Immature natural killer cell (primary cell): ENCODE measurements at regions not wholly inside any gene's neighbourhood (a gene's known extent, or its start where the extent isn't known, plus 50 kb on each side); places are given as distances from the start of the nearest gene placed in this dataset.
"Not testable (repeated sequence)": the region's sequence is repeated elsewhere in the genome, so short reads cannot be mapped to it uniquely, and the experiment has no call there.

Experiments
- DNase-seq, 3 donors: peaks; one replicate each; pipeline ENCODE4 v3.0.0; 2022; ENCODE audit warnings: mixed read lengths in 1 of 3
- H3K27ac Mint-ChIP-seq, 6 donors: one replicate each; pipeline ENCODE4 v1.8.0; 2020; ENCODE audit warnings: mixed read lengths in 6 of 6, mild to moderate bottlenecking in 5 of 6, inconsistent platforms in 4 of 6, moderate library complexity in 3 of 6
- H3K27me3 Mint-ChIP-seq, 3 donors: one replicate each; pipeline ENCODE4 v1.8.0; 2020 to 2021; ENCODE audit warnings: low read depth in 3 of 3, mild to moderate bottlenecking in 3 of 3, mixed read lengths in 3 of 3, moderate library complexity in 3 of 3, inconsistent platforms in 1 of 3
- H3K36me3 Mint-ChIP-seq, 3 donors: one replicate each; pipeline ENCODE4 v1.8.0; 2020; ENCODE audit warnings: mixed read lengths in 3 of 3, inconsistent platforms in 2 of 3, mild to moderate bottlenecking in 2 of 3
- H3K4me1 Mint-ChIP-seq, 2 donors: one replicate each; pipeline ENCODE4 v1.8.0; 2020; ENCODE audit warnings: inconsistent platforms in 2 of 2, mild to moderate bottlenecking in 2 of 2, mixed read lengths in 2 of 2, moderate library complexity in 1 of 2
- H3K4me3 Mint-ChIP-seq, 5 donors: one replicate each; pipeline ENCODE4 v1.8.0; 2020; ENCODE audit warnings: mild to moderate bottlenecking in 5 of 5, mixed read lengths in 5 of 5, inconsistent platforms in 3 of 5, moderate library complexity in 3 of 5
- H3K9me3 Mint-ChIP-seq, 6 donors: one replicate each; pipeline ENCODE4 v1.8.0; 2020; ENCODE audit warnings: mild to moderate bottlenecking in 6 of 6, mixed read lengths in 6 of 6, inconsistent platforms in 4 of 6, moderate library complexity in 3 of 6

DNA sequence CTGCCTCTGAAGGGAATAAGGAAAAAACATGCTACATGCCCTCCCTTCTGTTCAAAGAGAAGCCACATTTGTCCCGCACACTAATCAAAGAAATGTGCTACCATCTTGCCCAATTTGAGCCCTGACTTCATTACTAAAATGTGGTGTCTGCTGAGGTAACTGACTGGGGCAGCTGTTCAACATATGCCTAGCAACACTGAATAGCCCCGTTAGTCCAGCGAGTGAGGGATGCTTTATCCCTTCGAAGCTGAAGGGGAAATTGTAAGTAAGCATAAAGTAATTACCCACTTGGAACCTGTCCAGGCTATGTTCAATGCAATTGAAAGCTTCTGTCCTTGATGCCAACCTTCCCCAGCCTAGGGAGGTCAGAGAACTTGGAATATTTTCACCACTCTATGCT lies 310.6 kb downstream of the SEC16B start:
- peaks cover 0 to 3% (median 0%) of the 10 kb centered on the region in 3 donors for H3K36me3 Mint-ChIP-seq
- H3K27me3 Mint-ChIP-seq: peaks cover 0 to 2% (median 0%) of the 10 kb centered on the region in 3 donors
- no peak overlapping the region for H3K4me3 Mint-ChIP-seq
- no peak for DNase-seq
- peaks cover 5 to 33% (median 15%) of the 10 kb centered on the region in 6 donors for H3K9me3 Mint-ChIP-seq
- no peaks in the 10 kb centered on the region for H3K4me1 Mint-ChIP-seq
- H3K27ac Mint-ChIP-seq: no peak overlapping the region

DNA sequence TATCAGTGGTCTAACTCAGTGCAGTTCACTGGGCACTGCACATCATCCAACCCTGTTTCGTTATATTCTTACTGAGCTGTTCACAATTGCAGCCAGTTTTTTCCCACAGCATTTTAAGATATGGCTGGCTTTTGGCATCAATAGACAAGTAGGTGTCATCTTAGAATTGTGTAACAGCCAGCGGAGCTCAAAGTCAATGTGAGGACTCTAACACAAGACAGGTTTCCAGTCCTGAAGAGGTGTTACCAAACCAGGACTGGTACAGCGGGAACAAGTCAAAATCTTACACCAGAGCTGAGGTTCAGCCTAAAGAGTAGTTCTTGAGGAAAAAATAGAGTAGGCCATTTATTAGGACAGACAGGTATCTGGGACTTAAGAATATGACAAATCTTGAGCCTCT lies 313.3 kb downstream of the SEC16B start:
- H3K4me1 Mint-ChIP-seq: no peaks in the 10 kb centered on the region
- no peak overlapping the region for H3K27ac Mint-ChIP-seq
- H3K36me3 Mint-ChIP-seq: peaks cover 0 to 3% (median 0%) of the 10 kb centered on the region in 3 donors
- H3K4me3 Mint-ChIP-seq: no peak overlapping the region
- peaks cover 10 to 44% (median 19%) of the 10 kb centered on the region in 6 donors for H3K9me3 Mint-ChIP-seq
- DNase-seq: no peak
- H3K27me3 Mint-ChIP-seq: peaks cover 0 to 2% (median 0%) of the 10 kb centered on the region in 3 donors

DNA sequence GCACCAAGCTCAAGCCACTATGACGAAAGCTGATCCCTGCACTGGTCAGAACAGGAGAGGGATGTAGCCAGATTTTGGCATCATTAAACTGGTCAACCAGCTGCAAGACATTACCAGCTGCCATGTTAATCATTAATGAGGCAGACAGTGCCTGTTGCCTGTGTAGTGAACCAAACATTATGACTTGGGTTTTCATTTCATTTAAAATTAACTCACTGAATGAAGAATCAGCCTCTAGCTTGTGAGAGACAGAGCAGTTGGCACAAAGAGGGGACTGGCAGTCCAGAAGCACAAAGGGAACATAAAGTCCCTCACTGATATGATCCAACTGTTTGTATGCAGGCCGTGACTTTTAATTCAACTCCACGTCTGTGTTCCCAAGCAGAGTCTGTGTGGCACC lies 318.9 kb downstream of the SEC16B start:
- Mint-ChIP-seq H3K9me3 (peaks cover 7 to 51% (median 12%) of the 10 kb centered on the region in 6 donors), H3K4me1 (no peaks in the 10 kb centered on the region), H3K27ac (no peak overlapping the region), H3K4me3 (no peak overlapping the region), H3K27me3 (peaks cover 0 to 2% (median 0%) of the 10 kb centered on the region in 3 donors), H3K36me3 (peaks cover 0 to 3% (median 0%) of the 10 kb centered on the region in 3 donors)
- DNase-seq: no peak

DNA sequence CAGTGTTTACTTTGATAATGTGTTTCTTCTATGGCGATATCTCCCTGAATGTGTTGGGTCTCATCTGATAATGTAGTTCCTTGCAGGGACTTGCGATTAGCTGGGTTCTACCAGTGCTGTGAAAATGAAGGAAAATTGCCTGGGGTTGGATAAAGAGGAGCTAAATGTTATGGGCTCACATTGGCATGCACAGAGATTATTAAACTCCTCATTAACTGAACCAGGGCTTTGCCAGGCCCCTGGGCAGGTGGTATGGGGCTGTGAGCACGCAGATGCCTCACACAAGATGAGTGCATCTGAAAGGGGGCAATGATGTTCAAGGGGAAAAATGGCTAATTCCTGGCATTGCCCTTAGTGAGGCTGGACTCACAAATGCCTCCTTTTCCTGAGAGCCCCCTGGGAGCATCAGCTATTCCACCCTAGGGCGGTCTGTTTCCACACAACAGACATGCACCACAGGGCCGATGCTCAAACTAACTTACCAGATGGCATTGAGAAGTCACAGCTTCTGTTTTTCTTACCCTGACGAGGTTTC lies 321.1 kb downstream of the SEC16B start:
- Mint-ChIP-seq H3K27ac (no peak overlapping the region), H3K4me1 (no peaks in the 10 kb centered on the region), H3K4me3 (no peak overlapping the region), H3K9me3 (peaks cover 0 to 41% (median 15%) of the 10 kb centered on the region in 6 donors), H3K27me3 (no peaks in the 10 kb centered on the region), H3K36me3 (no peaks in the 10 kb centered on the region)
- DNase-seq: no peak

DNA sequence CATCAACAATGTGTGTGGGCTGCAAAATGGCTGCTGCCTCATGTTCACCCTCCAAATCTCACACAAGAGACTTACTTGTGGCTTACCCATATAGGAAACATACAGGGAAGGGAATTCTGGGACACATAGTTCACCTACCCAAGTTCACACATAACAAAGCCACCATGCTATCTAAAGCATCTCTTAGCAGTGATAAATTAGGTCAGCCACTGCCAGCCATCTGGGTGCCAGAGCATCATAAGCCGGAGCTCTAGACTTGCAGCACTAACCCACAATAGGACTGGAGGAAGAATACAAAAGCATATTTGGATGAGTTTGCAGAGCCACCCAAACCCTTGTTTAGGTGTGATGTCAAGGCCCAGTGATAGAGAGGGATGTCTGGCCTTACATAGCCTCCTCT lies 321.7 kb downstream of the SEC16B start:
- H3K36me3 Mint-ChIP-seq: no peaks in the 10 kb centered on the region
- no peak overlapping the region for H3K27ac Mint-ChIP-seq
- peaks cover 0 to 42% (median 12%) of the 10 kb centered on the region in 6 donors for H3K9me3 Mint-ChIP-seq
- no peaks in the 10 kb centered on the region for H3K27me3 Mint-ChIP-seq
- no peaks in the 10 kb centered on the region for H3K4me1 Mint-ChIP-seq
- no peak overlapping the region for H3K4me3 Mint-ChIP-seq
- DNase-seq: no peak

DNA sequence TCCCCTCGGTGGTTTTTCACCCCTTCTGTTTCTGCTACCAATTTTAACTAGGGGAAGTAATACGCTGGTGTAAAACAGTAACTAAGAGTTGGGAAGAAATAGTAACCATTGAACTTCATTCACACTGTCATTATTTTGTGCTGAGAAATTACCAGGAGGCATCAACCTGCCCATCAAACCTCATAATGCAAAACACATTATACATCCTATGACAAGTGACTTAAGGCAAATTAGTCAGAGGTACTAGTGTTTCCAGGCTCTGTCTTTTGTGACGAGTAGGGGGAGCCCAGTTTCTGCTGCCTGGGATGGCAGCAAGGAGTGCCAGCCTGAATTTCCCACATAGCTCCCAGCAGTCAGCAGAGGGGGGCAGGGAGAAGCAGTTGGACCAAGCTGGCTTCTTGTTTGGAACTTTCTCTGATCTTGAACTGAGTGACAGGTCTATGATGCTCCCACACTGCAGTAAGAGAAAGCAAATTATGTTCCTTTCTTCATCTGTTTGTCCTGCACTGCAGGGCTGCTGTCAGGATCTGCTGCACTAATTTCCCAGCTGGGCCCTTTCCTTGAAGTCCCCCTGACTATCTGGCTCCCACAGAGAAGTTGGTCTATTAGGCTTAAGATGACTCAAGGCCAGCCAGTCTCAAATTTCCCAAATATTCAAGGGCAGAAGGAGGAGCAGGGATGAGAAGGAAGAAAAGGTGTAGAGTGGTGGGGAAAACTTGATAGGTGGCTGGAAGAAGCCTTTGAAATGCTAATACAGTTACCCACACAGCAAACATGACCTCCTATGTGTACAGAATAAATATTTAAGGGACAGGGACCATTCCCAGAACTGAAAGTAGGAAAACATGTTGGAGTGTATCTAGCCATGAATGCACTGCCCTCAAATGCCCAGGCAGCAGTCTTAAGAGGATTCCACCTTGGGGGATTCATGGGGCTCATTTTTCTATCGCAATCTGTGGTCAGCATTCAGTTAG lies 322.8 kb downstream of the SEC16B start:
- no peaks in the 10 kb centered on the region for H3K27me3 Mint-ChIP-seq
- no peaks in the 10 kb centered on the region for H3K4me1 Mint-ChIP-seq
- H3K4me3 Mint-ChIP-seq: no peak overlapping the region
- no peak for DNase-seq
- H3K9me3 Mint-ChIP-seq: peaks cover 0 to 39% (median 10%) of the 10 kb centered on the region in 6 donors
- H3K36me3 Mint-ChIP-seq: no peaks in the 10 kb centered on the region
- H3K27ac Mint-ChIP-seq: no peak overlapping the region

DNA sequence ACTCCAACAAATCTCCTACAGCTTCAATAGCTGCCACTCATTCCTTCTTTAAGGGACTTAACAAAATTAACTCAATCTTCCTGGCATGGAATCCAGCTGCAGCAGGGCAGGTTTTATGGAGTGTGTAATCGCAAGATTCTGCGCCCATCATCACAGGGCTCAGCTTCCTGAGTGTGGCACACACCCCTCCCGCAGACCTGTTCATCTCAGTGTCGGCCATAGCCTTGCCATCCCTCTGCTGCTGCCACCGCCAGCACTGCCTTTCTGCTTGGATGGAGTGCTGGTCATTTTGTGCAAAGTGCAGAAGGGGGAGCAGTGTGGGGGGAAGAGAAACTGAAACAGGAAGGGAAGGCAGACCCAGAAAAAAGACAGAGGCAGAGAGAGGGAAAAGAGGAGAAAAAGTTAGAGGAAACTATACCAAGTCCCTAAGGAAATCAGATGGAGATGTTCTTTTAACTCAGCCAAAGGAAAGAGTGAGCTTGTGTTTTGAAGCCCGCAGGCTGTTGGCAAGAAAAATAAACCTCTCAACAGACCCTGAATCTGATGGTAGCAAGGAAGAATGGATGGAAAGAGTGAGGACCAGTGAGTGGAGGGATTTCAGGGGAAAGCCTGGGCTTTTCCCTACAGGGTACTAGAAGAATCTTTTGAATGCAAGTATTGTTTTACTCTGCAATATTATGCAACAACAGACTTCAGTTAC lies 324.2 kb downstream of the SEC16B start:
- Mint-ChIP-seq H3K4me3 (no peak overlapping the region), H3K4me1 (no peaks in the 10 kb centered on the region), H3K36me3 (no peaks in the 10 kb centered on the region), H3K27ac (no peak overlapping the region), H3K27me3 (no peaks in the 10 kb centered on the region), H3K9me3 (peaks cover 0 to 49% (median 9%) of the 10 kb centered on the region in 6 donors)
- DNase-seq: no peak

DNA sequence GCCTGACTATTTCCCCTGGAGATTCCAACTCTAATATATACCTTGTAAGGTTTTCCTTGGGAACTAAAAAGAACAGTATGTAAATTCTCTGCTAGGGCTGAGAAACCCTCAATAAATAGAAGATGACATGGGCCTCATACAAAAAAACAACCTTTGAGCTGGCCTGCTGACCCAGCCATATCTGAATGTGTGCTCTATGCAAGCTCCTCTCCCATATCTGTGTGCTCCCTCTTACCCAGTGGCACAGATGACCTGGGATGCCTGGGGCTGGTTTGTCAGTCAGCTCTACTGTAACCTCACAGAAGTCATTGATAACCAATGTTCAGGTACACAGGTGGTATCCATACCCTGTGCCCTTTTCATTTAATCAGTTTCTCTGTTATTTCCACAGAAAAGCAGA lies 329.2 kb downstream of the SEC16B start:
- Mint-ChIP-seq H3K4me3 (no peak overlapping the region), H3K9me3 (peaks cover 0 to 29% (median 4%) of the 10 kb centered on the region in 6 donors), H3K27me3 (no peaks in the 10 kb centered on the region), H3K4me1 (no peaks in the 10 kb centered on the region), H3K36me3 (no peaks in the 10 kb centered on the region), H3K27ac (no peak overlapping the region)
- no peak for DNase-seq

DNA sequence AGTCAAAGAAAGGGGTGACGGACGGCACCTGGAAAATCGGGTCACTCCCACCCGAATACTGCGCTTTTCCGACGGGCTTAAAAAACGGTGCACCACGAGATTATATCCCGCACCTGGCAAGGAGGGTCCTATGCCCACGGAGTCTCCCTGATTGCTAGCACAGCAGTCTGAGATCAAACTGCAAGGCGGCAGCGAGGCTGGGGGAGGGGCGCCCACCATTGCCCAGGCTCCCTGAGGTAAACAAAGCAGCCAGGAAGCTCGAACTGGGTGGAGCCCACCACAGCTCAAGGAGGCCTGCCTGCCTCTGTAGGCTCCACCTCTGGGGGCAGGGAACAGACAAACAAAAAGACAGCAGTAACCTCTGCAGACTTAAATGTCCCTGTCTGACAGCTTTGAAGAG lies 335.7 kb downstream of the SEC16B start:
- not testable (repeated sequence) for H3K4me3 Mint-ChIP-seq, H3K27me3 Mint-ChIP-seq, H3K4me1 Mint-ChIP-seq, DNase-seq, H3K27ac Mint-ChIP-seq, H3K36me3 Mint-ChIP-seq
- H3K9me3 Mint-ChIP-seq: peaks cover 0 to 19% (median 11%) of the 10 kb centered on the region in 6 donors

DNA sequence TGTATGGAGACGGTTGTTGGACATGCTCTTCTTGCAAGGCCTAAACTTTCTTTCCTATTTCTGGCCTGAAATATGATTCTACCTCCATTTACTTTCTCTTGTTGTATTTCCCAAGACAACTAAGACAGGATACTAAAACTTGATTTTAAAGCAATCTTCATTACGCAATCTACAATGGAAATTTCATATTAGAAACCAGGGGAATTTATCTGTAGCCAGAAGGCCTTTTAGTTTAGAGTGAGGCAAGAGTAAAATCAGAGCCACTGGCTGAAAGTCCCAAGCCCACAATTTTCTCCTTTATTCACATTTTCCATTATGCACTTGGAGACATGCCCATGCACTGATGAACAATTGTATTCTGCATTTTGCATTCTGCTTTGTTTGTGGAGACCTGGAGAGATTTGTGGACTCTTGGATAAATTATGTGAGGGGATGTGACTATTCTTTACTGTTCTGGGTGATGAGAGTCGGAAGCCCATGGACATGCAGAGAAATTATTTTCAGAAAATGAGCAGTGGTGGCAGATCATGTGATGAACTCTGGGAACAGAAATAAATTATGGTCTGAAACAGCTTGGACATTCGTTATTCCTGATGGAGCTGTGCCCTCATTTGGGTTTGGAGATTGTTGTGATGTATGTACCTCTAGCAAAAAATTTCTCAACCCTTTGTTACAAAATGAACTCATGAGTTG lies 336.8 kb downstream of the SEC16B start:
- no peak for DNase-seq
- no peaks in the 10 kb centered on the region for H3K36me3 Mint-ChIP-seq
- H3K4me1 Mint-ChIP-seq: no peaks in the 10 kb centered on the region
- no peak overlapping the region for H3K4me3 Mint-ChIP-seq
- peaks cover 0 to 23% (median 11%) of the 10 kb centered on the region in 6 donors for H3K9me3 Mint-ChIP-seq
- H3K27ac Mint-ChIP-seq: no peak overlapping the region
- no peaks in the 10 kb centered on the region for H3K27me3 Mint-ChIP-seq

DNA sequence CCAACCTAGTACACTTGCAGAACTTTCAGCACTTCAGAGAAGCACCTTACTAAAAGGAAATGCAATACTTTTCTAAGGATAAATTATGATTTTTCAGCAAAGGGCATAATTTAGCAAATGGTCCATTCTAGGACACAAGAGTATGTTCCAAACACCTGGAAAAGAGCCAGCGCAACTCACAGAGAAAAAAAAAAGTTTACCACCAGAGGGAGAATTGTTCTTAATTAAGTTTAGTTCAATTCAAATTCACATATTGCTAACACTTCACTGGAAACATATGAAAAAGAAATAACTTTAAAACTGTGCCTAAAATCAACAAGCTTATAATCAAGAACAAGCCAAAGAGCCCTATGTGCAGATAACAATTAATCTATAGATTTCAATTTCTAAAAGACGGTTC lies 338.1 kb downstream of the SEC16B start:
- DNase-seq: no peak
- Mint-ChIP-seq H3K4me1 (no peaks in the 10 kb centered on the region), H3K27ac (no peak overlapping the region), H3K4me3 (no peak overlapping the region), H3K27me3 (no peaks in the 10 kb centered on the region), H3K9me3 (peaks cover 0 to 23% (median 11%) of the 10 kb centered on the region in 6 donors), H3K36me3 (no peaks in the 10 kb centered on the region)

DNA sequence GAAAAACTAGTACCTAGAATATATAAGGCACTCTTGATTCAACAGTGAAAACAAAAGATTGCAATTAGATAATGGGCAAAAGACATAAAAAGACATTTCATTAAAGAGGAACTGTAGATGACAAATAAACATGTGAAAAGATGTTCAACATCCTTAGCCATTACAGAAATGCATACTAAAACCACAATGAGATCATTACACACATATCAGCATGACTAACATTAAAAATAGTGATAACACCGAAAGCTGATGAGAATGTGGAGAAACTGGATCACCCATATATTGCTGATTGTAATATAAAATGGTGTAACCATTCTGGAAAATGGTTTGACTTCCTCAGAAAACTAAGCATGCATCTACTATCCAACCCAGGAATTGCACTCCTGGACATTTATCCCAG lies 340.3 kb downstream of the SEC16B start:
- no peak overlapping the region for H3K4me3 Mint-ChIP-seq
- H3K9me3 Mint-ChIP-seq: peaks cover 7 to 35% (median 14%) of the 10 kb centered on the region in 6 donors
- no peak for DNase-seq
- H3K27ac Mint-ChIP-seq: no peak overlapping the region
- no peaks in the 10 kb centered on the region for H3K4me1 Mint-ChIP-seq
- peaks cover 0 to 2% (median 0%) of the 10 kb centered on the region in 3 donors for H3K27me3 Mint-ChIP-seq
- peaks cover 0 to under 1% (median 0%) of the 10 kb centered on the region in 3 donors for H3K36me3 Mint-ChIP-seq

DNA sequence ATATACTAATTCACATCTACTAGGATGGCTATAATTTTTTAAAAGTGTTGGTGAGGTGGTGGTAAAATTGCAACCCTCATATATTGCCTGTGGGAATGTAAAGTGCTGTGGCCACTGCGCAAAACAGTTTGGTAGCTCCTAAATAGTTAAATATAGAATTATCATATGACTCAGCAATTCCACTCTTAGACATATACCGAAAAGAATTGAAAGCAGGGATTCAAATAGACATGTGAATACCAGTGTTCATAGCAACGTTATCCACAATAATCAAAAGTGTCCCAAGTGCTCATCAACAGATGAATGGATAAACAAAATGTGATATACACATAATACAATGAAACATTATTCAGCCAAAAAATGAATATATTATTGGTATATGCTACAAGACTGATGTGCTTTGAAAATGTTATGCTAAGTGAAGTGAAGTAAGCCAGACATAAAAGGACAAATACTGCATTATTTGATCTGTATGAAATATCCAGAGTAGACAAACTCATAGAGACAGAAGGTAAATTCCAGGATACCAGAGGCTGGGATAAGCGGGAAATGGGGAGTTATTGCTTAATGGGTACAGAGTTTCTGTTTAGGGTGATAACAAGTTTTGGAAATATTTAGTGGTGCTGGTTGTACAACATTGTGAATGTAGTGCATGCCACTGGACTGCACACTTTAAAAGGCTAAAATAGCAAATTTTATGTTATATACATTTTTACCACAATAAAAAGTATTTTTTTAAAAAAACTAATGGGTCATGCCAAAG lies 342.5 kb downstream of the SEC16B start:
- Mint-ChIP-seq H3K36me3 (peaks cover 0 to 4% (median 0%) of the 10 kb centered on the region in 3 donors), H3K9me3 (peaks cover 6 to 44% (median 14%) of the 10 kb centered on the region in 6 donors), H3K4me1 (no peaks in the 10 kb centered on the region), H3K4me3 (no peak overlapping the region), H3K27ac (no peak overlapping the region), H3K27me3 (peaks cover 0 to 4% (median 0%) of the 10 kb centered on the region in 3 donors)
- no peak for DNase-seq
